Left lung (tissue), 4 donors: ENCODE measurements at regions not wholly inside any gene's neighbourhood (a gene's known extent, or its start where the extent isn't known, plus 50 kb on each side); places are given as distances from the start of the nearest gene placed in this dataset.
"Not testable (repeated sequence)": the region's sequence is repeated elsewhere in the genome, so short reads cannot be mapped to it uniquely, and the experiment has no call there.

Experiments used
- ATAC-seq: fragments of 200-7000 bp; cut with Tn5 transposase; one replicate; pipeline ENCODE4 v1.9.1; 2020; ENCODE audit warnings: moderate library complexity
- DNase-seq, 4 donors: peaks; one replicate each; pipeline ENCODE4 v3.0.0-alpha.2; 2013 to 2020
- H3K27ac ChIP-seq, 2 donors: fragments of 200-600 bp; sonication (generic) in 1 of 2; one replicate each; pipeline versions ENCODE4 v1.5.0 to v1.8.0; 2020 to 2021
- H3K27me3 ChIP-seq, 2 donors: fragments of 200-600 bp; sonication (generic) in 1 of 2; one replicate each; pipeline versions ENCODE4 v1.5.0 to v1.8.0; 2020 to 2021
- H3K36me3 ChIP-seq, 2 donors: fragments of 200-600 bp; sonication (generic) in 1 of 2; one replicate each; pipeline versions ENCODE4 v1.5.0 to v1.8.0; 2020 to 2021
- H3K4me1 ChIP-seq, 2 donors: fragments of 200-600 bp; one replicate each; pipeline ENCODE4 v1.8.0; 2021
- H3K4me3 ChIP-seq, 2 donors: fragments of 200-600 bp; sonication (generic) in 1 of 2; one replicate each; pipeline versions ENCODE4 v1.5.0 to v1.8.0; 2020 to 2021; ENCODE audit warnings: mild to moderate bottlenecking in 1 of 2
- H3K9me3 ChIP-seq, 2 donors: fragments of 200-600 bp; sonication (generic) in 1 of 2; one replicate each; pipeline versions ENCODE4 v1.5.0 to v1.8.0; 2020 to 2021
- CTCF ChIP-seq, 2 donors: fragments of 200-600 bp; sonication (generic) in 1 of 2; IDR thresholded peaks; one replicate each; pipeline versions ENCODE4 v1.5.0 to v1.8.0; 2021; ENCODE audit warnings: antibody characterized with exemption in 2 of 2
- intact Hi-C, 2 donors: fragments of 100-400 bp; cut with DNase I; formaldehyde crosslinking; loops; one replicate each; pipeline versions ENCODE4 v1.11.2 to v1.14.2; 2022
- donor health status: DM: no; HTN: yes; CAD: no.
- donor health status: DM: no; HTN: no; CAD: no.

GRCh38 chr3:18087988-18088387 is 337.2 kb downstream of the SATB1 start:
- H3K36me3 ChIP-seq, result no peaks in the 10 kb centered on the region
- no peak overlapping the region for H3K27ac ChIP-seq
- no peak for TF ChIP-seq CTCF (IDR thresholded peaks at IDR 0.05)
- ATAC-seq (no peak), DNase-seq (no peak)
- H3K9me3 ChIP-seq, result no peaks in the 10 kb centered on the region
- no peaks in the 10 kb centered on the region for H3K27me3 ChIP-seq
- intact Hi-C loops, result no loop called here
- no peak overlapping the region for H3K4me3 ChIP-seq
- no peaks in the 10 kb centered on the region for H3K4me1 ChIP-seq

- no peak for ATAC-seq
- no peak for DNase-seq
- Histone ChIP-seq H3K36me3 (no peaks in the 10 kb centered on the region), H3K4me3 (no peak overlapping the region), H3K9me3 (no peaks in the 10 kb centered on the region), H3K4me1 (no peaks in the 10 kb centered on the region), H3K27ac (no peak overlapping the region), H3K27me3 (no peaks in the 10 kb centered on the region)
- intact Hi-C loops, result no loop called here
- no peak for TF ChIP-seq CTCF (IDR thresholded peaks at IDR 0.05)
These were observed 338.4 kb downstream of the SATB1 start for GRCh38 chr3:18086760-18087159.

GRCh38 chr3:18086078-18086477 is 339.1 kb downstream of the SATB1 start:
- no peak for DNase-seq
- Histone ChIP-seq H3K36me3 (no peaks in the 10 kb centered on the region), H3K27me3 (no peaks in the 10 kb centered on the region), H3K27ac (no peak overlapping the region), H3K9me3 (no peaks in the 10 kb centered on the region), H3K4me3 (no peak overlapping the region), H3K4me1 (no peaks in the 10 kb centered on the region)
- no peak for TF ChIP-seq CTCF (IDR thresholded peaks at IDR 0.05)
- no peak for ATAC-seq
- intact Hi-C loops, result no loop called here

- Histone ChIP-seq H3K36me3 (no peaks in the 10 kb centered on the region), H3K9me3 (no peaks in the 10 kb centered on the region), H3K27me3 (no peaks in the 10 kb centered on the region), H3K4me3 (no peak overlapping the region), H3K27ac (no peak overlapping the region), H3K4me1 (no peaks in the 10 kb centered on the region)
- no peak for TF ChIP-seq CTCF (IDR thresholded peaks at IDR 0.05)
- ATAC-seq (no peak), DNase-seq (no peak)
- intact Hi-C loops, result no loop called here
These were observed 339.7 kb downstream of the SATB1 start for GRCh38 chr3:18085429-18085828.

- H3K4me1 ChIP-seq, H3K9me3 ChIP-seq, H3K27ac ChIP-seq, H3K4me3 ChIP-seq, DNase-seq, H3K36me3 ChIP-seq, ATAC-seq, intact Hi-C loops, H3K27me3 ChIP-seq: not testable (repeated sequence)
These were observed 340.8 kb upstream of the TBC1D5 start for GRCh38 chr3:18083273-18083590.

GRCh38 chr3:18082551-18083272 is 340.3 kb upstream of the TBC1D5 start:
- intact Hi-C loops, result no loop called here
- ATAC-seq (no peak), DNase-seq (no peak)
- TF ChIP-seq CTCF (IDR thresholded peaks at IDR 0.05), result no peak
- H3K36me3 ChIP-seq, result no peaks in the 10 kb centered on the region
- H3K4me1 ChIP-seq, result no peaks in the 10 kb centered on the region
- no peaks in the 10 kb centered on the region for H3K27me3 ChIP-seq
- H3K4me3 ChIP-seq, result no peak overlapping the region
- H3K9me3 ChIP-seq, result no peaks in the 10 kb centered on the region
- no peak overlapping the region for H3K27ac ChIP-seq
